Loucy (cell line): ENCODE measurements at regions not wholly inside any gene's neighbourhood (a gene's known extent, or its start where the extent isn't known, plus 50 kb on each side); places are given as distances from the start of the nearest gene placed in this dataset.

ENCODE experiments used
- H2AFZ ChIP-seq: fragments of 200-600 bp; sonication (generic); 2 replicates; pipeline ENCODE4 v1.6.0; 2016; ENCODE audit warnings: antibody characterized with exemption, mild to moderate bottlenecking, low read length, moderate library complexity
- H3F3A ChIP-seq: fragments of 200-600 bp; 2 replicates; pipeline ENCODE4 v1.6.0; 2016; ENCODE audit warnings: antibody characterized with exemption, low read depth, mild to moderate bottlenecking
- H3K27me3 ChIP-seq: fragments of 200-600 bp; sonication (generic); 2 replicates; pipeline ENCODE4 v1.6.1; 2014; ENCODE audit warnings: low read length, mild to moderate bottlenecking; ENCODE audit not compliant: insufficient read depth, poor library complexity, severe bottlenecking
- H3K36me3 ChIP-seq: fragments of 200-600 bp; sonication (generic); 2 replicates; pipeline ENCODE4 v1.6.1; 2016; ENCODE audit warnings: low read length; ENCODE audit not compliant: insufficient read depth
- H3K4me1 ChIP-seq: fragments of 200-600 bp; sonication (generic); 2 replicates; pipeline ENCODE4 v1.5.1; 2014; ENCODE audit warnings: low read length, mild to moderate bottlenecking; ENCODE audit not compliant: insufficient read depth, poor library complexity, severe bottlenecking
- H3K4me2 ChIP-seq: fragments of 200-600 bp; sonication (generic); 2 replicates; pipeline ENCODE4 v1.6.0; 2014; ENCODE audit warnings: antibody characterized with exemption, low read length, low read depth, mild to moderate bottlenecking; ENCODE audit not compliant: poor library complexity, severe bottlenecking
- H3K4me3 ChIP-seq: fragments of 200-600 bp; sonication (generic); 2 replicates; pipeline ENCODE4 v1.5.1; 2014; ENCODE audit warnings: low read length, mild to moderate bottlenecking, mixed read lengths; ENCODE audit not compliant: poor library complexity, severe bottlenecking
- H3K79me2 ChIP-seq: fragments of 200-600 bp; sonication (generic); 2 replicates; pipeline ENCODE4 v1.6.1; 2014; ENCODE audit warnings: low read length; ENCODE audit not compliant: insufficient read depth
- H3K9ac ChIP-seq: fragments of 200-600 bp; sonication (generic); 2 replicates; pipeline ENCODE4 v1.6.0; 2014; ENCODE audit warnings: mild to moderate bottlenecking, low read depth, low read length, moderate library complexity; ENCODE audit not compliant: poor library complexity, severe bottlenecking
- H3K9me2 ChIP-seq: fragments of 200-600 bp; sonication (generic); replicated peaks from 2 replicates; pipeline ENCODE4 v1.6.1; 2016; ENCODE audit warnings: low read depth, low read length, mixed read lengths
- H3K9me3 ChIP-seq: fragments of 200-600 bp; sonication (generic); 2 replicates; pipeline ENCODE4 v1.6.1; 2014; ENCODE audit warnings: mild to moderate bottlenecking, antibody characterized with exemption, low read length, low read depth; ENCODE audit not compliant: insufficient read depth
- H4K20me1 ChIP-seq: fragments of 200-600 bp; sonication (generic); 2 replicates; pipeline ENCODE4 v1.6.0; 2014; ENCODE audit warnings: antibody characterized with exemption, low read length, mild to moderate bottlenecking; ENCODE audit not compliant: insufficient read depth, poor library complexity, severe bottlenecking
- EZH2phosphoT487 ChIP-seq: fragments of 200-600 bp; IDR thresholded peaks from 2 replicates; pipeline ENCODE4 v1.6.1; 2018; ENCODE audit warnings: antibody characterized with exemption, mild to moderate bottlenecking, moderate library complexity, borderline replicate concordance
- TF ChIP-seq, protein P1 (sequence below): fragments of 200-600 bp; sonication (generic); conservative IDR thresholded peaks from 2 replicates; pipeline ENCODE4 v1.5.1; 2014; ENCODE audit warnings: mild to moderate bottlenecking, antibody characterized with exemption, low read length

DNA sequence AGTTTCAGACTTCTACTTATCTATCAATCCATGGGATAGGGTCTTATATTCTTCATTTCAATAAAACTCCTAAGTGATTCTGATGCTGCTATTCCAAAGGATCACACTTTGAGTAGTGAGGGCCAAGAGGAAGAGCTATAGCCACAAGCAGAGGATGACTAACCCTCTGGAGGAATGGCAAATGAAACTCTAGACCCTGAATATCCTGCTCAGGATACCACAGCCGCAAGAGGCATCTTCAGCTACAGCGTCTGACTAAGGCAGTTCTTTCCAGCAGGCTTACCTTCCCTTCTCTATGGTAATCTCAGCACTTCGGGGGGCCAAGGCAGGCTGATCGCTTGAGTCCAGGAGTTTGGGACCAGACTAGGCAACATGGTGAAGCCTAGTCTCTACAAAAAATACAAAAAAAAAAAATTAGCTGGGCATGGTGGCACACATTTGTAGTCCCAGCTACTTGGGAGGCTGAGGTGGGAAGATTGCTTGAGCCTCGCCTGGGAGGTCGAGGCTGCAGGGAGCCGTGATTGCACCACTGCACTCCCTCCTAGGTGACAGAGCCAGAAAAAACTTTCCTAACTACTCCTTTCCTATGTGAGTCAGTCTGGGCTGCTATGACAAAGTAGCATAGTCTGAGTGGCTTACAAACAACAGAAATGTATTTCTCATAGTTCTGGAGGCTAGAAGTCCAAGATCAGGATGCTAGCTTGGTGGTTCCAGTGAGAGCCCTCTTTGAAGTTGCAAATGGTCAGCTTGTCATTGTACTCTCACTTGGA, 371.9 kb downstream of the IRS1 start:
- Histone ChIP-seq H3K4me1 (no peaks in the 10 kb centered on the region), H3K9ac (no peak overlapping the region), H3K79me2 (no peaks in the 10 kb centered on the region), H3K27me3 (no peaks in the 10 kb centered on the region), H3K4me3 (no peak overlapping the region), H3K9me2 (no peaks in the 10 kb centered on the region), H3K4me2 (no peak overlapping the region), H3K36me3 (no peaks in the 10 kb centered on the region), H3F3A (no peaks in the 10 kb centered on the region), H2AFZ (no peak overlapping the region), H4K20me1 (no peaks in the 10 kb centered on the region), H3K9me3 (no peaks in the 10 kb centered on the region)
- TF ChIP-seq, protein P1, sequence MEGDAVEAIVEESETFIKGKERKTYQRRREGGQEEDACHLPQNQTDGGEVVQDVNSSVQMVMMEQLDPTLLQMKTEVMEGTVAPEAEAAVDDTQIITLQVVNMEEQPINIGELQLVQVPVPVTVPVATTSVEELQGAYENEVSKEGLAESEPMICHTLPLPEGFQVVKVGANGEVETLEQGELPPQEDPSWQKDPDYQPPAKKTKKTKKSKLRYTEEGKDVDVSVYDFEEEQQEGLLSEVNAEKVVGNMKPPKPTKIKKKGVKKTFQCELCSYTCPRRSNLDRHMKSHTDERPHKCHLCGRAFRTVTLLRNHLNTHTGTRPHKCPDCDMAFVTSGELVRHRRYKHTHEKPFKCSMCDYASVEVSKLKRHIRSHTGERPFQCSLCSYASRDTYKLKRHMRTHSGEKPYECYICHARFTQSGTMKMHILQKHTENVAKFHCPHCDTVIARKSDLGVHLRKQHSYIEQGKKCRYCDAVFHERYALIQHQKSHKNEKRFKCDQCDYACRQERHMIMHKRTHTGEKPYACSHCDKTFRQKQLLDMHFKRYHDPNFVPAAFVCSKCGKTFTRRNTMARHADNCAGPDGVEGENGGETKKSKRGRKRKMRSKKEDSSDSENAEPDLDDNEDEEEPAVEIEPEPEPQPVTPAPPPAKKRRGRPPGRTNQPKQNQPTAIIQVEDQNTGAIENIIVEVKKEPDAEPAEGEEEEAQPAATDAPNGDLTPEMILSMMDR, result no peak
- TF ChIP-seq EZH2phosphoT487, result no peak

DNA sequence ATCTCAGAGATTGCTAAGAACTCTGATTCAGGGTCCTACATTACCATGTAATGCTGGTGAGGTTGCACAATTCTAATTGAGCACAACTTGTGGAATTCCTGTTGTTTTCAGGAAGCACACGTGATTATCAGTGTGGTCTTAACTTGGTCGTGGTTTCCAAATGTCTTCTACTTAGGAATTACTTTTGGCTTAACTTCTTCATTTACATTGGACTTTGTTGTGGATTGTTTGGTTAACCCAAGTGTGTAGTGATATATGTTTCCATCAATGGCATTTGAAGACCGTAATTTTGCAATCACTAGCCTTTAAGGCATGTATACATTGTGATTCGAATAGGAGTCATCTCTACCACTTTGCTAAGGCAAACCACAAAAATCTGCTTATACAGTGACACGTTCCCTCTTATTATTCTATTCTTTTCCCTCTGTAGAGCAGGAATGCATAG, 373.3 kb downstream of the IRS1 start:
- Histone ChIP-seq H3K9me3 (no peaks in the 10 kb centered on the region), H3F3A (no peaks in the 10 kb centered on the region), H4K20me1 (no peaks in the 10 kb centered on the region), H3K9ac (no peak overlapping the region), H3K9me2 (no peaks in the 10 kb centered on the region), H3K4me2 (no peak overlapping the region), H3K27me3 (no peaks in the 10 kb centered on the region), H3K4me1 (no peaks in the 10 kb centered on the region), H2AFZ (no peak overlapping the region), H3K36me3 (no peaks in the 10 kb centered on the region), H3K79me2 (no peaks in the 10 kb centered on the region), H3K4me3 (no peak overlapping the region)
- TF ChIP-seq EZH2phosphoT487, result no peak
- TF ChIP-seq, protein P1, result no peak

DNA sequence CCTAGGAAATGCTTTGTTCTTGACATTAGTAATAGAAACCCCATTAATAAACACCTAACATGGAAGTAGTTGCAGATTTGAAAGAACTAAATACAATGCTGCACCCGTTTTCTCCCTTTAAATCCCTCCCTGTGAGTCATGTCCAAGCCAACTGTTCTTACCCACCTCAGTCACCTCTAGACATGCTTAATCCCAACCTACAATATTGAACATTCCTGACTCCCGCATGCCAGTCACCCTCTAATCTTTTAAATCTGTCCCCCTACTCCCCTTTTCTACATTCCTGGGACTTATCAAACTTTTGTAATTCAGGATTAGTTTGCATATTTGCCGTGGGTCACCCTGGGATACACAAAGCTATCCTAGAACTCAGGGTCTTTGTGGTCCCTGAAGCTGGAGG, 374.6 kb downstream of the IRS1 start:
- Histone ChIP-seq H2AFZ (no peak overlapping the region), H3K4me1 (no peaks in the 10 kb centered on the region), H3F3A (no peaks in the 10 kb centered on the region), H3K4me2 (no peak overlapping the region), H3K27me3 (no peaks in the 10 kb centered on the region), H3K9me3 (no peaks in the 10 kb centered on the region), H3K79me2 (no peaks in the 10 kb centered on the region), H3K36me3 (no peaks in the 10 kb centered on the region), H4K20me1 (no peaks in the 10 kb centered on the region), H3K4me3 (no peak overlapping the region), H3K9ac (no peak overlapping the region), H3K9me2 (no peaks in the 10 kb centered on the region)
- TF ChIP-seq EZH2phosphoT487, result no peak
- TF ChIP-seq, protein P1, result no peak
